ENCODE measurements at regions not wholly inside any gene's neighbourhood (a gene's known extent, or its start where the extent isn't known, plus 50 kb on each side); places are given as distances from the start of the nearest gene placed in this dataset.

GRCh38 chr5:14942212-14942611, 70.6 kb upstream of the ANKH start:
- no TSS peak for BruUV-seq (replicated peaks)
- Histone ChIP-seq H3K36me3 (ENCODE audit: control insufficient read depth, insufficient read depth, low read length) (no peaks in the 10 kb centered on the region), H3K27ac (ENCODE audit: extremely low read depth, low read depth, low read length) (no peak overlapping the region), H4K20me1 (replicated peaks; ENCODE audit: control insufficient read depth, insufficient read depth, low read length) (no peaks in the 10 kb centered on the region), H3K4me3 (no peak overlapping the region), H3K9me3 (replicated peaks; ENCODE audit: control insufficient read depth, insufficient read depth, low read depth, low read length) (no peaks in the 10 kb centered on the region), H3K27me3 (ENCODE audit: control insufficient read depth in 2 of 2, insufficient read depth in 2 of 2, low read length in 2 of 2) (peaks cover 0 to 4% of the 10 kb centered on the region in 2 experiments; a peak in 2 of 5 replicates), H3K4me1 (replicated peaks in 1 of 2; ENCODE audit: control insufficient read depth in 2 of 2, insufficient read depth in 2 of 2, low read length in 2 of 2) (no peaks in the 10 kb centered on the region), H3K9me1 (ENCODE audit: control insufficient read depth, insufficient read depth, low read length) (no peaks in the 10 kb centered on the region), H3K9ac (ENCODE audit: insufficient read depth in 1 of 2, low read depth in 2 of 2, low read length in 2 of 2) (no peak overlapping the region), H2AFZ (ENCODE audit: low read depth, low read length) (no peak overlapping the region), H3K79me2 (ENCODE audit: control insufficient read depth, insufficient read depth, low read length) (no peaks in the 10 kb centered on the region), H3K4me2 (ENCODE audit: insufficient read depth, low read length) (no peak overlapping the region)
- ATAC-seq (no peak), FAIRE-seq (no peak), DNase-seq (ENCODE audit: extremely low read depth in 1 of 4, low spot score in 3 of 4) (no peak)
- TF ChIP-seq BRF1 (IDR thresholded peaks at IDR 0.05; ENCODE audit: borderline replicate concordance, extremely low read depth, insufficient read length) (no peak), SNAPC5 (CRISPR knock-in tag; IDR thresholded peaks at IDR 0.05) (no peak), AFF4 (CRISPR knock-in tag; IDR thresholded peaks at IDR 0.05) (no peak), CGGBP1 (CRISPR knock-in tag; IDR thresholded peaks at IDR 0.05) (no peak), REST (IDR thresholded peaks at IDR 0.05; ENCODE audit: borderline replicate concordance) (no peak), REST (CRISPR knock-in tag; IDR thresholded peaks at IDR 0.05; ENCODE audit: low read depth) (no peak), TEAD4 (IDR thresholded peaks at IDR 0.05; ENCODE audit: low read length) (no peak), TEAD4 (CRISPR knock-in tag; IDR thresholded peaks at IDR 0.05; ENCODE audit: borderline replicate concordance) (no peak), ZBTB26 (CRISPR knock-in tag; IDR thresholded peaks at IDR 0.05) (no peak), LCOR (CRISPR knock-in tag; IDR thresholded peaks at IDR 0.05) (no peak)
- in situ Hi-C loops (cut with MboI) (no loop called here), intact Hi-C loops (cut with micrococcal nuclease) (no loop called here)
- CTCF ChIA-PET (ENCODE audit: low intra/inter-chr PET ratio): no interaction called here
- POLR2A ChIA-PET: no interaction called here

Data from K562 (cell line).